ENCODE measurements at regions not wholly inside any gene's neighbourhood (a gene's known extent, or its start where the extent isn't known, plus 50 kb on each side); places are given as distances from the start of the nearest gene placed in this dataset.

- TF ChIP-seq CTCF (IDR thresholded peaks at IDR 0.05) = no peak
- no peak for TF ChIP-seq POLR2A (IDR thresholded peaks at IDR 0.05)
- no peak for TF ChIP-seq EP300 (IDR thresholded peaks at IDR 0.05)
Observed at GRCh38 chr5:135186662-135187522, 152.9 kb upstream of the PITX1 start.
